ENCODE measurements at regions not wholly inside any gene's neighbourhood (a gene's known extent, or its start where the extent isn't known, plus 50 kb on each side); places are given as distances from the start of the nearest gene placed in this dataset.
"Not testable (repeated sequence)": the region's sequence is repeated elsewhere in the genome, so short reads cannot be mapped to it uniquely, and the experiment has no call there.

- DNase-seq (ENCODE audit: low read depth), result no peak
These were observed 424.0 kb upstream of the ZNF462 start for GRCh38 chr9:106438928-106439327.

DNA sequence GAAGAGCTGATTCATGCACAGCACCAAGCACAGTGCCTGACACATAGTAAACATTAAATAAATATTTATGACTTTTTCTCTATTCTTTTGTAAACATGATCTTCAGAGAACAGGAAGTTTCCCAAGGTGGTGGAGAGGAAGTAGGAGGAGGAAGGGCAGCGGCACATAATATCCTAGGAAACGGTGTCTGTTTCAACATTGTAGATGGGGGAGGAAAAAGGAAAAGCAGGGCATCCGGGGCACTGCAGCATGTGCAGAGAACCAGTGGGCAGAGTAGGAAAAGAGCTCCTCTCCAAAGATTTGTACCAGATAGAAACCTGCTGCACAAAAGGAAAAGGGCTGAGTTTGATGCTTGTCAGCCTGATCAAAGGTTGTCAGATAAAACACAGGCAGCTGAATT lies 421.7 kb upstream of the ZNF462 start:
- no peak for DNase-seq (ENCODE audit: low read depth)

- no peak for DNase-seq (ENCODE audit: low read depth)
These were observed 419.4 kb upstream of the ZNF462 start for GRCh38 chr9:106443520-106443919.

DNA sequence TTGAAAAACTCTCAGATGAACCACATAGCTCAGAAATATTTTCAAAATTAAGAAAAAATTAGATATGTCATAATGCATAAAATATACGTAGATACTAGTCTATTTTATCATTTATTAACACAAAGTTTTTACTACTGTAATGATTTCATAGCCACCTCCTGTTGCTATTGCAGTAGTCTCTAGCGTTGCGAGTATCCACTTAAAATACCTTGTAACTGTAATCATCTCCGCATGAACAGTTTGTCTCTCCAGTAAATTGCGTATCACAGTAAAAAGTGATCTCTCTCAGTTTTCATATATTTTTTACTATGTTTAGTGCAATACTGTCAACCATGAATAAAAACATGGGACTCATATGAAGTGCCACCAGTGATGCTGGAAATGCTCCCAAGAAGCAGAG lies 417.9 kb upstream of the ZNF462 start:
- DNase-seq (ENCODE audit: low read depth), result no peak

DNA sequence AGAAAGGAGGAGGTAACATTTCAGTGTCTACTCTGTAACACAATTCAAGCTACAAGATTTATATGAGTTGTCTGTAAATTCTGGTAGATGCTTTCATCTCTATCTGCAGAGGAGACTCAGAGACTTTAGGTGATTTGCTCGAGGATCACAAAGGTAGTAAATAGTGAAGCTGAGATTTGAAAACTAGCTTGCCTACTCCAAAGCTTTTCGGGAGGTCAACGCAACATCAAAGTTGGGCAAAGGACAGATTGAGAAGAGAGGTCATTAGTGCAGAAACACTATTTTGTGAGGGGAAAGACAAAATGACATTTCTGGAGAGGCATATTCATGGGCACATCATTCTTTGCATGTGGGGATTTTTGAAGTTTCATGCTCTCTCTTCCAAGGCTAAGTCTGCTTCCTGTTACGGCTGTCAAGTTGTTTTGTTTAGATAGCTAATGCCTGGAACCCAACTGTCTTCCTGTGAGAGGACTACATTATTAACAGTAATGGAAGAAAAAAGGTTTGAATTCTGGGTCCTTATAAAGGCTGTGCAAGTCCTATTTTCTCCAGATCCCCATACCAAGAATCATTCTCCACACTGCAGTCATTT lies 413.5 kb upstream of the ZNF462 start:
- no peak for DNase-seq (ENCODE audit: low read depth)

DNA sequence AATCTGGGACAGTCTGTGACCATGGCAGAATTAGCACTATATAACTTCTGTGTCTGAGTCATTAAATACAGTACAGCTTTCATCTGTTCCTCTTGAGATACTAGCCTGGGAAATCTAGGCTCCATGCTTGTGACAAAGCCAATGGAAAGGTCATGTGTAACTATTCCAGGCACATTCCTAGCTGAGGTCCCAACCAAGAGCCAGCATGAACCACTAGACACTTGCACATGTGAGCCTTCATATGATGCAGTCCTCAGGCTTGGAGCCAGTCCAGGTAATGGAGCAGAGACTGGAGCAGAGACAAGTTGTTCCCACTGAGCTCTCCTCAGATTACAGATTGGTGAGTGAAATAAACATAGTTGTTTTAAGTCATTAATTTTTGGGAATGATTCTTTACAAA lies 412.4 kb upstream of the ZNF462 start:
- no peak for DNase-seq (ENCODE audit: low read depth)

GRCh38 chr9:106451223-106451622 lies 411.7 kb upstream of the ZNF462 start:
- DNase-seq (ENCODE audit: low read depth), result no peak

- DNase-seq (ENCODE audit: low read depth), result no peak
These were observed 406.4 kb upstream of the ZNF462 start for GRCh38 chr9:106456581-106456980.

DNA sequence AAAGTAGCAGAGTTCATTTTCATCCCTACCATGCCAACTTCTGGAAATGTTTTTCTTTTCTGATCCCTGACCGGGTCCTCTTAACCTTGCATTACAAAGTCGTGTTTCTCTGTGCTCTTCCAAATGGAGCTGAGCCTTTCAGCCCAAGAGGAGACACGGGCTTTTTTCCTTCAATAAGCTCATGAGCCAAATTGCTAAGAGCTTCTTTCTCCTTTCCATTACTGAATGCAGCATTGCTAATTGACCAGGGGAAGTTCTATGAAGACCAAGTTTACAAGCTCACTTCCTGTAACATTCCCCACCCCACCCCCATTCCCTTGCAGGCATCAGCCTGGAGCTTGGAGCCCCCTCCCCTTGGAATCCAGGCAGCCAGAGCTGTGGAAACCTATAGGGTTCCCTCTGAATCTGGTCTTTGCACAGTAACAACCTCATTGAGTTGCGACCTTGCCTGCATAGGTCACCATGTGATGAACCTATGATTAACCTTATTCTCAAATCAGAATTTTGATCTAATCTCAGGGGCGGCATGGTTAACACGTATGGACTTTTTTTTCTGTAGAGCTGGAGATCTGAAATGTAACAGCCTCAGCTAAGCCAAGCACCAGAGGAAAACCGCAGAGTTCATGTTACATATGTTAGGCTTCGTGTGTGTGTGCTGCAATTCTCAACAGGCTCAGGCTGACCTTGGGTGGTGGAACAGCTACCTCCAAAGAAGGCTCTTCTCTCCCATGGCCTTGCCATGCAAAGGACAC lies 395.7 kb upstream of the ZNF462 start:
- DNase-seq (ENCODE audit: low read depth), result no peak

DNA sequence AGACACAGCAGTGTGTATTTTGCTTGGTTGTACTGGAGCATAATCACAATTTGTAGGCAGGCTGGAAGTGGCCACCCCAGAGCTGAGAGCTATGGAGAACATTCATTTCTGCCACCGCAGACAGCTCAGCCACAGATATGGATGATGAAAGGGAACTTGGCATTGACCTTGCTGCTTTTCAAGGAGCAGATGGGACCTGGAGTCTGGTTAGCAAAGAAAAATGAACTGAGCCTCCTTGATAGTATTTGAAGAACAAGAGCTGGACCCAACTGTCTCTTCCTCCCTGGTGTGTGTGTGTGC lies 395.2 kb upstream of the ZNF462 start:
- DNase-seq (ENCODE audit: low read depth), result no peak

- no peak for DNase-seq (ENCODE audit: low read depth)
These were observed 394.5 kb upstream of the ZNF462 start for GRCh38 chr9:106468431-106468830.

GRCh38 chr9:106478312-106478711 lies 384.7 kb upstream of the ZNF462 start:
- DNase-seq (ENCODE audit: low read depth), result no peak

DNA sequence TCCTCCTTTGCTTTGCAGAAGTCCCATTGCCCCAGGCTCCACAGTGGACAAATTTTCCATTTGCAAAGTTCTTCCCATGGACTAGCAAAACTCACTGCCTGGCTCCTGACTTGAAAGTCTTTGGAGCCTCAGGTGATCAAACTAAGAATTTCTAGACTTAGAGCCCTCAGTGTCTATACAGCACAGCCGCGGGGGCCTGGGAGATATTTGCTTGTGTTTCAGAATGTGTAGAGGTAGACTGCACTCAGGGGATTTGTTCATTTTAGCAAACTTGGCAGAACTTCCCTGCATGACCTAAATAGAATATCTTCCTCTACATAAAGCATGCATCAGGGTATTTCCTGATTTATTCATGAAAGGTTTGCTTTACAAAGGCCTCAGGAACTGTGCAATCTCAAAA lies 384.2 kb upstream of the ZNF462 start:
- no peak for DNase-seq (ENCODE audit: low read depth)

DNA sequence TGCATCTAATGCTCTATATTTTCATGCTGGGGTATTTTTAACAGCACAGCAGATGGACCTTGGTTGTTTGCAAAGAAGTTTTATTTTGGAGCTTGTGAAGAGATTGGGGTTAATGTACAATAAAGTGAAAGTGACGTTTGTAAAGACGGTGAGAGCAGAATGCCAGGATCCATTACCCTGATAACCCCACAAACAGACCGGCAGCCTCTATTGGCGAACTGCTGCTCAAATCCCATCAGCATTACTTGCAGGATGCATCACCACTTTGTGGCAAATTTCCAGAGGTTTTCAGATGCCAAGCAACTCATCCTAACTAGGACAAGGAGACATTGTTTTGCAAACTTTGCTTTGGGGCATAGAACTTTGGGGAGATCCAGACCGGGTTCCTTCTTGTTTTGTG lies 383.3 kb upstream of the ZNF462 start:
- no peak for DNase-seq (ENCODE audit: low read depth)

DNA sequence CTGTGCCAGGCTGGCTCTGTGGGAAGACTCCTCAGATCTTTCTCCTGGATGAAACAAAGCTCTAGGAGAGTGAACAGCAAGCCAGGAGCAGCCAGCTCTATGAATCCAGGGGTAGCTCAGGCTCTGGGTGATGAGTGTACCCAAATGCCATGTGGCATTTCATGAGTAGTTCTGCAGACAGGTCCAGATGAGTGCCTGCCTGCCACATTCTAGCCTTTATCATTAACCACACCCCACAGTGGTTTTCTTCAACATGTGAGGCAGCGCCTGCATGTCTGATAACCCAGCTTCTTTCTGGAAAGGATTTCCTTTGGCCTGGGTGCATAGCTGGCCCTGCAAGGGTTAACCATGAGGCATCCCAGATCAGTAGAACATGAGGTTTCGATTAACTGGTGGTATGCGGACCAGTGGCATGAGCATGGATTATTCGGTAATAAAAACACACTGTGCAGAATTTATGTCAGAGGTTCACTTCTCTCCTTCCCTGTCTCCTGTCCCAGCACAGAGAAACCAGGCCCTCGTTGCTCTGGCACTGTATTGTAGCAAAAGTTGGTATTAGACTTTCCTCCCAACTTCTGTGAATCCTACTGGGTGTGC lies 381.9 kb upstream of the ZNF462 start:
- DNase-seq (ENCODE audit: low read depth), result no peak

DNA sequence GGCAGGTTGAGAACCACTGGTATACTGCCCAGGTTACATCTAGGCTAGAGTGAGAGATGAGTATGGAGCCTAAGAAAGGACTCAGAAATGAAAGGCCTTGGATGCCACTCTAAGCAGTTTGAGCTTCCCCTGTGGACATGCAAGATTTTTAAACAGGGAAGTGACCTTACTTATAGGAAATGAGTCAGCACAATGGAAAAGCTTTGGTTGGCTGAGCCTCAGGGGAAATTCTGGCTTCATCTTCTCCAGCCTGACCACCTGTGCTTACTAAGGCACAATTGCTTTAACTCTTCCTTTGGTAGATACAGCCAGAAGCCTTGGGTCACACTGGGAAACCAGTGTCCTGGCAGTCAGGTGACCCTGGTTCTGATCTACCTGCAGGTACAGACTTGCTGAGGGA lies 380.2 kb upstream of the ZNF462 start:
- DNase-seq (ENCODE audit: low read depth), result no peak

DNA sequence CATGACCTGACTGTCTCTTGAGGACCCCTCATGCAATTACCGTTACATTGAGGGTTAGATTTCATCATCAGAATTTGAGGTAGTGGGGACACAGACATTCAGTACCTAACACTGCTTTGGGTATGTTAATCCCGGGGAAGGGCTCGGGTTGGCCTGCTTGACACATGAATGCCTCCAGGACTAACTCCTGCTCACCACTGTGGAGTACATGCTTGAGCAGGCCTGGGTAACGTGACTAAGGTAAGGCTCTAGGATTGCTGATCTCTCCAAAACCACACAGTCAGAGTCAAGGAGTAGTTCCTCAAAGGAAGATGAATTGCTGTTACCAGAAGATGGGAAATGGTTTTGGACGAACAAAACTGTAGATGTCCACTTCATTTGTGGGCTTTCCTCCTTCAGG lies 376.3 kb upstream of the ZNF462 start:
- no peak for DNase-seq (ENCODE audit: low read depth)

GRCh38 chr9:106487266-106487665 lies 375.7 kb upstream of the ZNF462 start:
- no peak for DNase-seq (ENCODE audit: low read depth)

- DNase-seq (ENCODE audit: low read depth), result not testable (repeated sequence)
These were observed 370.8 kb upstream of the ZNF462 start for GRCh38 chr9:106492126-106492525.

DNA sequence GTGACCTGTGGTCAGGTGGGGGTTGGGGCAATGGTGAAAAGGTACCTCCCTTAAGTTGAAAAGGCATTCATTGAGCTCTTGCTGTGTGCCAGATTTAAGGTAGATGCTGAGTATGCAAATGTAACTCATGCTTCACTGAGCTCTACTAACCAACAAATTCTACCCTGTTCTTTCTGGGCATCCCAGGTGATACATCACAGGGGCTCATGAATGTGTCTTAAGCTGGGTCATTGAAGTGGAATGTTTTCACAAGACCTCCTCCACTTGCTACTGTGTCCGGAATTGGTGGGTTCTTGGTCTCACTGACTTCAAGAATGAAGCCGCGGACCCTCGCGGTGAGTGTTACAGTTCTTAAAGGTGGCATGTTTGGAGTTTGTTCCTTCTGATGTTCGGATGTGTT lies 362.8 kb upstream of the ZNF462 start:
- no peak for DNase-seq (ENCODE audit: low read depth)

- not testable (repeated sequence) for DNase-seq (ENCODE audit: low read depth)
These were observed 361.8 kb upstream of the ZNF462 start for GRCh38 chr9:106501210-106501609.

DNA sequence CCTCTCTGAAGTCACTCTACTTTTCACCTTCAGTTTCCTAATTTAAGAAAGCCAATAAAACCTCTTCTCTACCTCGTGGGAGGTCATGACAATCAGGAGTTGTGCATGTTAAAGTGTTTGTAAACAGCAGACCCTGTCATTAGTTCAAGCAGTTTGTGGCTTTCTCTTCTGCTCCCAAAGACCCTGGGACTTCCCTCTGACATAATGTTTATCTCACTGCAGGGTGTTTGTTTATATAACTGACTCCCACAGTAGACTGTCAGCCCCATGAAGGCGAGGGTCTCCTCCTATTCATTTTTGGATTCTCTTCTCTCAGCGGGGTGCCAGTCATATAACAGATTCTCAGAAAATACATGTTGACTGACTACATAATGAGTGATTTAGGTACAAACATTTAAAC lies 360.0 kb upstream of the ZNF462 start:
- DNase-seq (ENCODE audit: low read depth), result no peak

DNA sequence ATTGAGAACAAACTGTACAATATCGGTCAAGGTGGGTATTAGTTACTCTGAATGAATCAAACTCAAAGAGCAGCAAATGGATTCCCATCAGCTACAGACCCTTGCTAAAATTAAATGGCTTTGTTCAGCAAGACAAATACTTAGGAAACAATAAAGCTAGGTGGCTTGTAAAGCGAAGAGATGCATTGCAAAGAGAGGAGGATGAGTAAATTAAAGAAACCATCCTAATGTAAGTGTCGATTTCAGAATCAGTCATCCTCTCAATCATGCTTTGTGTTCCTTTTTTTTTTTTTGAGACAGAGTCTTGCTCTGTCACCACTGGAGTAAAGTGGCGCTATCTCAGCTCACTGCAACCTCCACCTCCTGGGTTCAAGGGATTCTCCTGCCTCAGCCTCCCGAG lies 359.2 kb upstream of the ZNF462 start:
- DNase-seq (ENCODE audit: low read depth), result no peak

- no peak for DNase-seq (ENCODE audit: low read depth)
These were observed 336.2 kb upstream of the ZNF462 start for GRCh38 chr9:106526716-106527204.

Data from stimulated activated CD8-positive, alpha-beta memory T cell treated with anti-CD3 and anti-CD28 coated beads, Interleukin-7, amount 100 ng/mL, for 24 hours (primary cell).